H1 (cell line): ENCODE measurements at regions not wholly inside any gene's neighbourhood (a gene's known extent, or its start where the extent isn't known, plus 50 kb on each side); places are given as distances from the start of the nearest gene placed in this dataset.

Experiments
- RXRA ChIP-seq: IDR thresholded peaks from 2 replicates; pipeline ENCODE4 v1.6.1; 2011; ENCODE audit warnings: low read depth, mild to moderate bottlenecking, low read length, moderate library complexity; ENCODE audit not compliant: insufficient read depth
- TAF1 ChIP-seq: IDR thresholded peaks from 2 replicates; pipeline ENCODE4 v1.6.1; 2011; ENCODE audit warnings: mild to moderate bottlenecking, low read depth, low read length
- TF ChIP-seq, protein P1 (sequence below), 3 experiments: IDR thresholded peaks; 1 replicate in 2 of 3; 2 replicates in 1 of 3; pipeline versions ENCODE4 v1.5.1 to v1.6.1; 2011; ENCODE audit warnings: low read length in 3 of 3, mild to moderate bottlenecking in 3 of 3, inconsistent platforms in 2 of 3, low read depth in 1 of 3, moderate library complexity in 1 of 3; ENCODE audit not compliant: insufficient read depth in 1 of 3; ENCODE audit errors: control extremely low read depth in 1 of 3

DNA sequence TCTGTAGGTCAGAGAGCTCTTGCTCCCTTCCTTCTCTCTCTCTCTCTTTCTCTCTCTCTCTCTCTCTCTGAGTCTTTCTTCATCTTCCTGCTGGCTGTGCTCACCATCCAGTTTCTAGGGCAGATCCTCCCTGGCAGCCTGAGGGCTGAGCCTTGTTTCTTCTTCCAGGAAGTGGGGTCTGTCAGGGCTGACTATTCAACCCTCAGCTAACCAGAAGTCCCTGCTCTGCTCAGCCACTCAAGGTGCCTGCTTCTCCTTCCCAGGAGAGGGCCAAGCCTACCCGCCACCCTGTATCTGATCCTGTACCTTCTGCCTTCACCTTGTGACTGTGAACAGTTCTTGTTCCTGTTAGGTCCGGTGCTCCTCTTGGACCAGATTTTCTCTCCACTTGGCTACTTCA, 107.6 kb upstream of the ETV3 start:
- TF ChIP-seq, protein P1, sequence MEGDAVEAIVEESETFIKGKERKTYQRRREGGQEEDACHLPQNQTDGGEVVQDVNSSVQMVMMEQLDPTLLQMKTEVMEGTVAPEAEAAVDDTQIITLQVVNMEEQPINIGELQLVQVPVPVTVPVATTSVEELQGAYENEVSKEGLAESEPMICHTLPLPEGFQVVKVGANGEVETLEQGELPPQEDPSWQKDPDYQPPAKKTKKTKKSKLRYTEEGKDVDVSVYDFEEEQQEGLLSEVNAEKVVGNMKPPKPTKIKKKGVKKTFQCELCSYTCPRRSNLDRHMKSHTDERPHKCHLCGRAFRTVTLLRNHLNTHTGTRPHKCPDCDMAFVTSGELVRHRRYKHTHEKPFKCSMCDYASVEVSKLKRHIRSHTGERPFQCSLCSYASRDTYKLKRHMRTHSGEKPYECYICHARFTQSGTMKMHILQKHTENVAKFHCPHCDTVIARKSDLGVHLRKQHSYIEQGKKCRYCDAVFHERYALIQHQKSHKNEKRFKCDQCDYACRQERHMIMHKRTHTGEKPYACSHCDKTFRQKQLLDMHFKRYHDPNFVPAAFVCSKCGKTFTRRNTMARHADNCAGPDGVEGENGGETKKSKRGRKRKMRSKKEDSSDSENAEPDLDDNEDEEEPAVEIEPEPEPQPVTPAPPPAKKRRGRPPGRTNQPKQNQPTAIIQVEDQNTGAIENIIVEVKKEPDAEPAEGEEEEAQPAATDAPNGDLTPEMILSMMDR (IDR thresholded peaks at IDR 0.05; ENCODE audit: control extremely low read depth in 1 of 3, insufficient read depth in 1 of 3, low read depth in 1 of 3, low read length in 3 of 3) = no peak
- TF ChIP-seq TAF1 (no peak), RXRA (no peak)
